COLO668 (cell line): ENCODE measurements at regions not wholly inside any gene's neighbourhood (a gene's known extent, or its start where the extent isn't known, plus 50 kb on each side); places are given as distances from the start of the nearest gene placed in this dataset.

ENCODE experiments used
- DNase-seq: peaks from one replicate; lab custom pipeline; 2025; ENCODE audit not compliant: unreplicated experiment; lab: John Stamatoyannopoulos, UW

DNA sequence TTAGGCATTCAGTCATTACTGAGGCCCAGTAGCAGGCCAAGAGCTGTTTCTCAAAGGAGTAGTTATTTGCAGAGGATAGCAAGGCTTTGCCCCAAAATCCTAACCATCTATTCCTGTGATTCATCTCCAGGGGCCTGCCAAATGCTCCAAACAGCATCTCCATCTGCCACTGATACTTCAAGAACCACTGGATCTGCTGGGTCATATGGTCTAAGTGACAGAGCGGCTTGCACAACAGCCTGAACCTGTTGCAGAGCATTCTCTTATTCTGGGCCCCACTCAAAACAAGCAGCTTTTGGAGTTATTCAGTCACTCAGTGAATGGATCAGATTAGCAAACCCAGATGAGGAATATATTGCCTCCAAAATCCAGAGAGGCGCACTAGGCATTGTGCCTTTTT is 68.8 kb upstream of the ALDH1A3 start:
- no peak for DNase-seq

- no peak for DNase-seq
Measured at GRCh38 chr15:100812802-100813201, 66.8 kb upstream of the ALDH1A3 start.

- DNase-seq: no peak
Measured at GRCh38 chr15:100818927-100819326, 60.7 kb upstream of the ALDH1A3 start.

- DNase-seq: no peak
Measured at GRCh38 chr15:100820528-100820927, 59.1 kb upstream of the ALDH1A3 start.

- DNase-seq: no peak
Measured at GRCh38 chr15:100821327-100821726, 58.3 kb upstream of the ALDH1A3 start.

- DNase-seq: no peak
Measured at GRCh38 chr15:100824211-100824610, 55.4 kb upstream of the ALDH1A3 start.

GRCh38 chr15:100829457-100829856 is 50.2 kb upstream of the ALDH1A3 start:
- no peak for DNase-seq
